HG03558 (cell line): ENCODE measurements at regions not wholly inside any gene's neighbourhood (a gene's known extent, or its start where the extent isn't known, plus 50 kb on each side); places are given as distances from the start of the nearest gene placed in this dataset.
"Not testable (repeated sequence)": the region's sequence is repeated elsewhere in the genome, so short reads cannot be mapped to it uniquely, and the experiment has no call there.

Experiments used
- ATAC-seq: cut with Tn5 transposase; IDR thresholded peaks from one replicate; pipeline ENCODE4 v1.9.1; 2021; ENCODE audit warnings: moderate number of reproducible peaks; ENCODE audit not compliant: unreplicated experiment; ENCODE audit errors: extremely low read depth

DNA sequence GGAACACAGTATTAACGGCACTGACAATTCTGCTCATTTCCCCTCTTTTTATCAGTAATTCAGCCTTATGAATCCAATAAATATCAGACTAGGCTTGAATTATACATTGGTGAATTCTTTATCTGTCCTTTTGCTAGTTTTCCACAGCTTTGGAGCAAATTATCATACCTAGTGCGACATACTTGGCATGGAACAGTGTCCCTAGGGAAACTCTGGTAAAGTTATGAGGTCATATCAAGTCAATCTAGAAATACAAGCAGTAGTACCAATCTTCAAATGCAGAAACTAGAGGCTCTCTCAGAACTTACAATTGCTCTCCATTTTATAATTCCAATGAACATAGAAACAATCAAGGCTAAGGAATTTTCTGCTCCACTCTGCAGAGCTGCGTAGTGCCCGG is 449.3 kb upstream of the NPVF start:
- no peak for ATAC-seq

DNA sequence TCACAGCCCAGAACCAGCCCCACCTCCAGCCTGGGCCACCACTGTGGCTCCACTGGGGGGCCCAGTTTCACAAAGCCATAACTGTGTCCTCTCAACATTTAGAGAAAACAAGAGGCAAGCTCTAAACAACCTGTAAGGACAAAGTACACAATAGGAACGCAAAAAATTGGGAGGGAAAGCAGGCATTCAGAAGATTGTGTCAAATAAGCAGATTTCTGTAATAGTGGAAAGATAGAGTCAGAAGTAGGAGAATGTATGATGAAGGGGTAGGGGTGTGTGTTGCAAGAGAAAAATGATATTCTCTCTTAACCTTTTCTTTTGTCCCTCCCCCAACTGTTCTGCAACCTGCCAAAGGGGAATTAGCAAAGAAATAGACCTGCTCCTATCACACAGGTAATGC is 449.9 kb upstream of the NPVF start:
- ATAC-seq: no peak

DNA sequence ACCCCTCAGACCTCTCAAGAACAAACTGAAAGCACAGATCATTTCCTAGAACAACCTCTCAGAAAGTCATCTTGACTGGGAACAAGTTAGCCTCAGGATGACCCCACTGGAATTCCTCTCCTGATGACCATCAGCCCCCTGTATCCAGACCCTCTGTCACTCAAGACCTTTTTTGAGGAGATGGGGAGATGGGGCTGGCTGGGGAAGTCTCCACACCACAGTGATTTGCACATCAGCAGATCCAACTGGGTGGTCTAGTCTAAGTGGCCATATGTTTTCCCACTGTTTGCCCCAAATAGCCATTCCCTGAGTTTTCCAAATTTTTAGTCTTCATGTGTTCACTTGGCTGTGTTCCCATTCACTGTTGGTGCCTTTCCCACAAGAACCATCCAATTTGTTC is 452.4 kb upstream of the NPVF start:
- ATAC-seq: no peak

DNA sequence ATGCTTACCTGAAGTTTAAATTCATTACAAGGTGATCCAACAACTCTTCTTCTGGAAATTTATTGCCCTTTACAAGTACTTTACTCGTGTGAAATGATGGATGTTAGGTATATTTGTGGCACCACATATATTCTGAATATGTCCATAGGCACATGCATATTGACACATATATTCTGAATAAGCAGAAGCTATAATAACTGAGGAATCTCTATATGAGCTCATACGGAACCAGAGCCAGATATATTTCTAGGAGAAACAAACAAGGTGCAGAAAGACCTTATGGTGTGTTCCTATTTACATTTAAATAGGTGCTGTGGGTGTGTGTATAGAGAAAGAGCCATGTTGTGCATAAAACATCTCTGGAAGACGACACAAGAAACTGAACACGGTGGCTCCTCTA is 456.1 kb upstream of the NPVF start:
- no peak for ATAC-seq

DNA sequence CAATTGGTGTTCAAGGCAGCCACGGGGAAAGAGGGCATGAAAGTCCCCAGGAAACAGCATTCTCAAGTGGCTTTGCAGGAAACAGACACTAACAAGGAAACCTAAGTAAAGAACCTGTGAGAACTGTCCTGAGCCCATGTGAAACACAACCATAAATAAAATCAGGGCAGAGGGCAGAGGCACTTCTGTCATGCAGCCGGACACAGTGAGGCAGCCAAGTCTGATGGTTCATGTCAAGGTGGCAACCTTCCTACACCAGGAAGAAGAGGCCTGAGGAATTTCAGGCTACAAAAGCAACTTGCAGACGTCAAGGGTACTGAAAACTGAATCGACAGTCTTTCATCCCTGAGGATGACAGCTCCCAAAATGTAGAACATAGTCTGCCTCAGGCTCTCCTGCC is 458.2 kb upstream of the NPVF start:
- no peak for ATAC-seq

DNA sequence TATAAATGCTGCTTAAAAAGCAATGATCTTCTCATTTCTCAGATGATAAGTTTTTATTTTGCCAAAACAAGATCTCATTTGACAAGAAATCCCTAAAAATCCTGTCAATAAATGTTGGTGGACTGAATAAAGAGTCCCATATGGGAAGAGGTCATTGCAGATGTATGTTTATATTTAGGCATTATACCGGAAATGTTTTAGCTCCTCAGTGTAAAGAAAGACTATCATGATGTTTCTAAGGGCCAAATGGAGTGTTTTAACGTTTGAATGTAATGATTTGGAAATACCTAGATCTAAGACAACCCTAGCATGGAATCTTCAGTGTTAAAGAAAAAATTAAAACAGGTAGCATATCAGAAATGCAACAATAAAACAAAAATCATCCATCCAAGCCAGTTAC is 457.8 kb upstream of the NFE2L3 start:
- ATAC-seq: no peak

DNA sequence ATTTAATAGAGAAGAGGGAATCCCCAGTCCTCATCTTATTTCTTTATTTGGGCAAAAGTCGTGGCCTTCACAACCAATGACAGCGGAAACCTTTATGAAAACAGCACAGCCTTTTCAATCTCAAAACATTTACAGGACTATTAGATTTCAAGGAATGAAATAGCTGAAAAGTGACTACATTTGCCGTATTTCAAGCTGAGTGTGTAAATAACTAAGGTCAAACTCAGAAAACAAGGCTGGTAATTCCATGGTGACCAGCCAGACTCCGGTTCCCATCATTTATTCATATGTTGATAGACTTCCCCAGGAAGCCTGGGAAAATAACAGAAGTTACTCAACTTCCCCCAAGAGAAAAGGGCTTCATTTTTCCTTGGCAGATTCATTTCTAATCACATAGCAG is 457.3 kb upstream of the NFE2L3 start:
- no peak for ATAC-seq

DNA sequence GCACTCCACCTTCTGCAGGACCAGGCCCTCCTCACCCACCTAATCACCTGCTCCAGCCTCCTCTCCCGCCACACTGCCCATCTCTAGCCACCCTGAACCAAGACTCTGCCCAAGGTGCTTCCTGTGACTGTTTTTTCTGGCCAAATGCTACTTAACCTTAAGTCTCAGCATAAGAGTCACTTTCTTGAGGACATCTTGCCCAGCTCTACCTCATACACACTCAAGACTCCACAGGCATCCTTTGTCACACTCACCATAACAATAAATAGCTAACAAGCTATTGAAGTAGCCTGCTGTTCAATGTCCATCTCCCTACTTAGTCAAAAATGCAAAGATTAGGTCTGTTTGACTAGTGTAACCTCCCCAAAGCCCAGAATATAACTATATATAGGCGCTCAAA is 455.4 kb upstream of the NFE2L3 start:
- no peak for ATAC-seq

DNA sequence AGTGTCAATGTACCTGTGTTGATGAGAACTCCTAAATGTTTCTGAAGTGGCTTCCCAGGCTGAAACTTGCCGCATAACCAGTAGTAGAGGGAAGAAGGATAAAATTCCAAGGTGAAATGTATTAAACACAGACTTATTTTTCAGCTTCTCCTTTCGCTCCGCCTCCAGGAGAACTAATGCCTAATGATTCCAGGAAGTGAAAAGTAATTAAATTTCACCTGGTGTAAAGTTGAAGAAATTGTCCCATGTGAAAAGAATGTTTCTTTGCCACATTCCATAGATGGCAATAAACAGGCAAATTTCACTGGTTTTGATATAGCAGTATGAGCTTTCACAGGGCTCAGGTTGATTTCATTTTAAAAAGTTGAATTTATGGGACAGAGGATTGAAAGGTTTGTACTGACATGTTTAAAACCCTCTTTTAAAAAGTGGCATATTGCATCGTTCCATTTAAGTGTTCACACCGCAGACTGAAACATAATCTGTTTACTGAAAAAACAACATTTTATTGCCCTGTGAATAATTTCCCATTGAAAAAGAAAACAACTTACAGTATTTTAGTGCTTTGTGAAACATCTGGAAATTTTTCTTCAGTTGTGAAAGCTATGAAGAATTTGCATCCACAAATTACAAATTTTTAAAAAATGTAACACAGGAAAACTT is 453.4 kb upstream of the NFE2L3 start:
- no peak for ATAC-seq

DNA sequence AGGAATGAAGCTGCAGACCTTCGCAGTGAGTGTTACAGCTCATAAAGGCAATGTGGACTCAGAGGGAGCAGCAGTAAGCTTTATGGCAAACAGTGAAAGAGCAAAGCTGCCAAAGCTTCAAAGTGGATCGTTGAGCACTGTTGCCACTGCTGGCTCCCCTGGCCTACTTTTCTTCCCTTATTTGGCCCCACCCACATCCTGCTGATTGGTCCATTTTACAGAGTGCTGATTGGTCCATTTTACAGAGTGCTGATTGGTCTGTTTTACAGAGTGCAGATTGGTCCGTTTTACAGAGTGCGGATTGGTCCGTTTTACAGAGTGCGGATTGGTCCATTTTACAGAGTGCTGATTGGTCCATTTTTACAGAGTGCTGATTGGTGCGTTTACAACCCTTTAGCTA is 451.9 kb upstream of the NFE2L3 start:
- ATAC-seq: not testable (repeated sequence)

DNA sequence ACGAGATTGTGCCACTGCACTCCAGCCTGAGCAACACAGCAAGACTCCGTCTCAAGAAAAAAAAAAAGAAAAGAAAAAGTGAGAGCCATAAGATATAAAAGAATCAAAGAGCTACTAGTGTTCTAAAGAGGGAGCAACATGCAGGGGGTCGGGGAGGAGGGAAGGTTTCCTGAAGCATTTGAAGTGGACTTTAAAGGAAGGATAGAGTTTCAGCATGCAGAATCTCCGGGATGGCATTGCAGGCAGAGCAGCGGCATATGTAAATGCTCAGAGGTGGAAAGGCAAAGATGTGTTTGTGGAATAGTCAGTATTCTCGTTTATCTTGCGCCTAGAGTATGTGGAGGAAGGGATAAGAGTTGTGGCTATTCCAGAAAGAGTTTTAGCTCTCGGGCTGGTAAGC is 447.6 kb upstream of the NFE2L3 start:
- ATAC-seq: no peak

DNA sequence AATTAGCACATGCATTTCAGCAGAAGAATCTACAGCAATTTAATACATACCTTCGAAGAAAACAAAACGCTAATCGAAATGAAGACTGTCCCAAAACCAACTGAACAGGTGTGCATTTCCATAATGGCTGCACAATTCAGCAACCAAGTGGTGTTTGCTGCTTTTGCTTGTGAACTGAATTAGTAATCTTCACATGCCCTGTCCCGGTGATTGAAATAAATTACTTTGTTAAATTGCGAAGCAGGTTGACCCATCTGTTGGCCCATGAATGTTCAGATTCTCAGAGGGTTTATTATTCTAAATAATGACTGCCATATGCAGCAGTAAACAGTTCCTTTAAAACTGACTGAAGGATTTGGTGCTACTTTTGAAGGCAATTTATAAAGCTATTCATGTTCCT is 445.2 kb upstream of the NFE2L3 start:
- ATAC-seq: no peak

DNA sequence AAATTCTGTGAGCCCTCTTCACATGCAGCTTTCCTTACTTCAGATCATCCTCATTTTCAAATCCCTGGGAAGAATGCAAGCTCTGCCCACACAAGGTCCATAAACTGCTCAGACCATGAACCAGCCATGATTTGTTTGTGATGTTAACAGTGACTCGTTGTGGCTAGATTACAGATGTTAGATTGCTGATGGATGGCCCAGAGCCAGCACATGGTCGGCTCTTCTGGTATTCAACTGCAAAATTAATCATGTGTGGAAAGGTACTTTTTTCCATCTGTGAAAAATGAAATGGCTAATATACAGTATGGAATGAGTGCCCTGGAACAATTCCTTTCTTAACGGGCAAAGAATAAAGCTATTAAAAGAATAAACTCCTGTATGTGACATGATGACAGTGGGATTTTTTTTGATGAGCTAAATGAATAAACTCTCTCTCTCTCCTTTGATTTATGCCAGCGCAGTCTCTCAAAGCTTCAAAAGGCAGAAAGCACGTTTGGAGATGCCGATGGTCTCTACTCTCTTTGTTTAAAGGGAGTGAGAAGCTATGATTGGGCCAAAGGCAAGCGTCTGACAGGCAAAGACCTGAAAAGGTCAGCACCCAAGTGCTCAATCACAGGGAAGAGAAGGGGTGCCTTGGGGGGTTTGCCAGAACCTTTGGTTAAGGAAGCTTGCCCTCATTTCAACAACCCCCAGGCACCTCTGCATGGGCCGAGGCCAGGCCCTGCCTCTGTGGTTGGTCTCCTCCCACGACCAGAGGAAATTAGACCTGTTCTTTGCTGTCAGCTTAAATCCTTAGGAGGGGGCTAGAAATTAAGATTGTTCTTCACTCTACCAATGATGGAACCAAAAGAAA is 444.0 kb upstream of the NFE2L3 start:
- no peak for ATAC-seq

DNA sequence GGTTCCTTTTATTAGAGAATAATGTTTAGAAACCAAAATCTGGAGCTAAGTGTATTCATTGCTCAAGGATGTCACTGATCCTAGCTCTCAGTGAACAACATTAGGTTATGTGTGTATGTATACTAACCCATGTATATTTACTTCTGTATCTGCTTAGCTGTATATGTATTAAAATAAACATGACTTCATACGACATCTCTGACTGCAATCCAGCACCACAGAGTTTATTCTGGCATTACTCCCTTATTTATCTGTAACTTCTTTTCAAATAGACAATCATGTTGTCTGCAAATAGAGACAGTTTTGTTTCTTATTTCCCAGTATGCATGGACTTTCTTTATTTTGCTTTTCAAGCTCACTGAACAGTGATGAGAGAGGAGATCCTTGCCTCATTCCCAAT is 441.0 kb upstream of the NFE2L3 start:
- ATAC-seq: no peak

DNA sequence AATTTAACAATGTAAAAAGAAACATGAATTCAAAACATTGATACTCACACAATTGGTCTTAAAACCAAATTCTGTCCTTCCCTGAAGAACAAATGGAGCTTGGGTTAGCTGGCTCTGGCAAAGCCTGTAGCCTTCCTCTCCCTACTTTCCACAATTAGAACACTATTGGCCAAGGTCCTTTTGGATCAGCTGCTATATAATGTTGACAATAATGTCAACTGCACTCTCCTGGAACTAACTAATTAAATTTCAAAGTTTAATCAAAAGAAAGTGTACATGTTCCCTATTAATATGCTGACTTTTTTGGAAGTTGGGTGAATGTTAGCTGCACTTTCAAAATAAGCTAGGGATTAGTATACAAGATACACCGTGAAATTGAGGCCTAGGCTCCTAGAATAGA is 440.1 kb upstream of the NFE2L3 start:
- no peak for ATAC-seq

DNA sequence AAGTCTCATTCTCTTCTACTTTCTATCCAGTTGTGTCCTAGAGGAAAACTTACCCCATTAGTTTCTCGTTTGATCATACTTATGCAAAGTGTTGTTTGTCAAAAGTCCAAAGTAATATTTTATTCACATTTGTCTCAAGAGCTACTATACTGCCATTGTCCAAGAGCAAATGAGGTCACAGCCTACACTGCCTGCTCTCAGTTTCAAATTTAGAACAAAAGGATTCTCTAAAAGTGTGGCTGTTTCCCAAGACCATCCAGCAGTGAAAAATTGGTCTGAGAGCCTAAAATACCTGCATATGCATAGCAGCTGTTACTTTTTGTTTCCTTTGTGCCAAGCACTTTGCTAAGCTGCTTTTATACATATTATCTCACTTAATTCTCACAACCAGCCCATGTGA is 439.5 kb upstream of the NFE2L3 start:
- no peak for ATAC-seq

DNA sequence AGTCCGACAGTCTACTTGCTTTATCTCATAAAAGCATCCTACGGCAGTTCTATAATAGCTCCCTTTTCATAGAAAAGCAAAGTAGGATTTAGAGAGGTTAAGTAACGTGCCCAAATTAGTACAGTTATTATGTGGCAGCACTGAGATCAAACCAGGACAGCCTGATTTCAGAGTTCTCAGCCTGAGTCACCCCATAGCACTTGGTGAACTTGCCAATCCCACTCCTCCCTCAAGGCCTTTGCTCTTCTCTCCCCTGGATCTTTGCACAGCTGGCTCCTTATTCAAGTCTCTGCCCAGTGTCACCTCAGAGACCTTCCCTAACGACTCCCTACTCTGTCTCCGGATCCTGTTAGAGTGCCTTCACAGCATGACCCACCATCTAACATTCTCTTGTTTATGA is 438.0 kb upstream of the NFE2L3 start:
- ATAC-seq: no peak

DNA sequence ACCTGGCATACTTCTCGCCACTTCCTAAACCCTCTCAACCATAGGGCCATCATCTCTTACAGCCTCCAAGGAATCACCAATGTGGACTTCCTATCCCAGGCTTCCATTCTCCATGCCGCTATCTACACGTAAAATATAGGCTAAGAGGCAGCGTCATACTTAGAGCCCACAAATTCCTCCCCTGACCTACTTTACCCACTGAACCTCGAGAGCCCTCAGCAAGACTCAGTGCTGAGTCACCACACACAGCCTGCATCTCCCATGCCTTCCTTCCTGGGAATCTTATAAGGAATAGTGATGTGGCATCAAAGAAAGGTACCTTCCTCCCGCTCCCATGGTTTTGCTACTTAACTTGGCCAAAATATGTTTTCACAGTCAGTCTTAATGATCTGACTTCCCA is 435.6 kb upstream of the NFE2L3 start:
- no peak for ATAC-seq

DNA sequence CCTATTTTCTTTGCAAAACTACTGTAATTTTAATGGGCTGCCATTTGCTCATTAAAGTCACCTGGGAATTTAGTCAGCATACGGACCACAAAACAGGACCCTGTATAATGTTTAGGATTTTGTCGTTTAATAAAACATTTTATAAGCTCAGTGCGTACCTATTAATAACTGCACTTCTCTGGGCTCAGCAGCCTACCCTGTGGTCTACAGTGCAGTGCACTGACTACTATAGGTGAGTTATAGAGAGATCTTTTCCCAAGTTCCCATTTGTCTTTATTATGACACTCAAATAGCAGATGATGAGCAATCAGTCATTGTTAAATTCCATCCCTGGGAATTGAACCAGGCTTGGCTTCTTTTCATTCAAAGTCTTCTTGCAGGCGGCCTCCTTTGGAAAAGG is 433.4 kb upstream of the NFE2L3 start:
- no peak for ATAC-seq

DNA sequence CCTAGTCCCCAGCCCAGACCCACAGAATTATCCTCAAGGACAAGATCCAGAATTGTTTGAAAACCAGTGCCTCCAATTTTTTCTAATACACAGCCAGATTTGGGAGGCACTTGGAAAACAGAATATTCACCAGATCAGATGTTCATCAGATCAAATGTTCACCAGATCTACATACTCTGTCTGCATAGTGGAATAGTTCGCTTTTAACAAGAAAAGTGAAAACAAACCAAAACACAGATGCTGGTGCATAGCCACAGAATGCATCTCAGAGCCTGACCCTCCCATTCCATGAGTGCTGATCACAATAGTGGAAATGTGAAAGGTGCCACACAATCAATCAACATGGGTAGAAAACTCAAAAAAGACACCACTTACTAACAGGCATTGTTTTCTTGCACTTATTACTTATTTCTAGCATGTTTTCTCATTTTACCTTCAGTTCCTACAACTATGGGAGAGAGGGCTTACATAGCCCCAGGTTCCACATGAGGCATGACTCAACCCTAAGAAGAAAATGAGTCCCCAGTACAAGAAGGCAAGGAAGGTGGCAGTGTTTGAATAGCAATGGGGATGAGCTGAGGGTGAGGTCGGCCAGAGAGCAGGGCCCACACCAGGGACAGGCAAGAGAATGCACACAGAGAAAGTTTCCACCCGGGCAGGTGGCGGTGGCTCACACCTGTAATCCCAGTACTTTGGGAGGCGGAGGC is 432.7 kb upstream of the NFE2L3 start:
- ATAC-seq: no peak

DNA sequence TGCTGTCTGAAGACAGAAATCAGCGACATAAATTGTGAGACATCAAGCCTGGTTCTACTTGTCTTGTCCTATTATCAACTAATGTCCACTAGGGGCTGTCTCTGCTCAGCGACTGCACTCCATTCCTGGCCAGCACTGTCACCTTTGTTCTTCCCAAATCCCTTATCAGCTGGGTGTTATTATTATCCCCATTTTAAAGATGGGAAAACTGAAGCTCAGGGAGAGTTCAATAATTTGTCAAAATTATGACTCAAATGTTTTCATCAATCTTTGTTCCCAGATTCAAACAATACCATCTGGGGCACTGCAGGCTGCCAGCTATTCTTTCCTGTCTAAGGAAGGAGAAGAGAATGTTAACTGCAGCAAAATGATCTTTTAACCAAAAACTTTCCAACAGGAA is 431.6 kb upstream of the NFE2L3 start:
- ATAC-seq: no peak
